A549 (cell line): ENCODE measurements at regions not wholly inside any gene's neighbourhood (a gene's known extent, or its start where the extent isn't known, plus 50 kb on each side); places are given as distances from the start of the nearest gene placed in this dataset.

Experiments used
- JUNB ChIP-seq: fragments of >200 bp; sonication (Bioruptor Twin); formaldehyde crosslinking; IDR thresholded peaks from 2 replicates; pipeline ENCODE4 v1.6.1; 2016
- MYC ChIP-seq: IDR thresholded peaks from 2 replicates; pipeline ENCODE4 v1.6.1; 2012; ENCODE audit warnings: mild to moderate bottlenecking, inconsistent platforms, low read length, improper control_type of control experiment, borderline replicate concordance
- POLR2A ChIP-seq: IDR thresholded peaks from 2 replicates; pipeline ENCODE4 v1.6.1; 2012; ENCODE audit warnings: mild to moderate bottlenecking, low read length
- RAD21 ChIP-seq, 2 experiments: fragments of >200 bp in 1 of 2; sonication (Bioruptor Twin) in 1 of 2; formaldehyde crosslinking in 1 of 2; IDR thresholded peaks in 1 of 2; conservative IDR thresholded peaks in 1 of 2; 2 replicates in 1 of 2; 3 replicates in 1 of 2; pipeline ENCODE4 v1.6.1; 2012 to 2018; ENCODE audit warnings: inconsistent platforms in 1 of 2
- TF ChIP-seq, protein P1 (sequence below): fragments of >200 bp; sonication (Bioruptor Twin); formaldehyde crosslinking; IDR thresholded peaks from 3 replicates; pipeline ENCODE4 v1.5.1; 2016
- TF ChIP-seq, protein P2 (sequence below): fragments of 200-600 bp; sonication (generic); IDR thresholded peaks from 2 replicates; pipeline ENCODE4 v1.6.1; 2016; ENCODE audit warnings: antibody characterized with exemption, mild to moderate bottlenecking, moderate library complexity

DNA sequence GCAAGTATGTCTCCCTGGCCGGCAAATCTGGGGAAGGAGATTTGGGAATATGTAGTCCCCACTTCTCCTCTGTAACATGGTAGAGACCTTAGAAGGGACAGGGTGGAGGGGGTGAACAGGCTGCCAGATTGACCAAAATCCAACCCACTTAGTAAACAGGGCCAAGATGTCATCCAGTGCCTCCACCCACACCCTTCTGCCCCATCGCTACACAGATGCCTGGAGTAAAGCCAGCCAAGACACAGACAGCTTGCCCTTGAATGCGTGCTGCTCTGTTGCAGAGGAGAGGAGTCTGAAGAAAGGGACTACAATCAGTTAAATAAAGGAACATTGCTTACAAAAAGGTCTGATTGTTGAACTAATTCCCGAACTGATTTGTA, 160.1 kb upstream of the LDB2 start:
- TF ChIP-seq, protein P1, sequence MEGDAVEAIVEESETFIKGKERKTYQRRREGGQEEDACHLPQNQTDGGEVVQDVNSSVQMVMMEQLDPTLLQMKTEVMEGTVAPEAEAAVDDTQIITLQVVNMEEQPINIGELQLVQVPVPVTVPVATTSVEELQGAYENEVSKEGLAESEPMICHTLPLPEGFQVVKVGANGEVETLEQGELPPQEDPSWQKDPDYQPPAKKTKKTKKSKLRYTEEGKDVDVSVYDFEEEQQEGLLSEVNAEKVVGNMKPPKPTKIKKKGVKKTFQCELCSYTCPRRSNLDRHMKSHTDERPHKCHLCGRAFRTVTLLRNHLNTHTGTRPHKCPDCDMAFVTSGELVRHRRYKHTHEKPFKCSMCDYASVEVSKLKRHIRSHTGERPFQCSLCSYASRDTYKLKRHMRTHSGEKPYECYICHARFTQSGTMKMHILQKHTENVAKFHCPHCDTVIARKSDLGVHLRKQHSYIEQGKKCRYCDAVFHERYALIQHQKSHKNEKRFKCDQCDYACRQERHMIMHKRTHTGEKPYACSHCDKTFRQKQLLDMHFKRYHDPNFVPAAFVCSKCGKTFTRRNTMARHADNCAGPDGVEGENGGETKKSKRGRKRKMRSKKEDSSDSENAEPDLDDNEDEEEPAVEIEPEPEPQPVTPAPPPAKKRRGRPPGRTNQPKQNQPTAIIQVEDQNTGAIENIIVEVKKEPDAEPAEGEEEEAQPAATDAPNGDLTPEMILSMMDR: no peak
- no peak for TF ChIP-seq POLR2A
- TF ChIP-seq RAD21 (conservative IDR thresholded peaks at IDR 0.05 in 1 of 2, IDR thresholded peaks at IDR 0.05 in 1 of 2): no peak
- TF ChIP-seq, protein P2, sequence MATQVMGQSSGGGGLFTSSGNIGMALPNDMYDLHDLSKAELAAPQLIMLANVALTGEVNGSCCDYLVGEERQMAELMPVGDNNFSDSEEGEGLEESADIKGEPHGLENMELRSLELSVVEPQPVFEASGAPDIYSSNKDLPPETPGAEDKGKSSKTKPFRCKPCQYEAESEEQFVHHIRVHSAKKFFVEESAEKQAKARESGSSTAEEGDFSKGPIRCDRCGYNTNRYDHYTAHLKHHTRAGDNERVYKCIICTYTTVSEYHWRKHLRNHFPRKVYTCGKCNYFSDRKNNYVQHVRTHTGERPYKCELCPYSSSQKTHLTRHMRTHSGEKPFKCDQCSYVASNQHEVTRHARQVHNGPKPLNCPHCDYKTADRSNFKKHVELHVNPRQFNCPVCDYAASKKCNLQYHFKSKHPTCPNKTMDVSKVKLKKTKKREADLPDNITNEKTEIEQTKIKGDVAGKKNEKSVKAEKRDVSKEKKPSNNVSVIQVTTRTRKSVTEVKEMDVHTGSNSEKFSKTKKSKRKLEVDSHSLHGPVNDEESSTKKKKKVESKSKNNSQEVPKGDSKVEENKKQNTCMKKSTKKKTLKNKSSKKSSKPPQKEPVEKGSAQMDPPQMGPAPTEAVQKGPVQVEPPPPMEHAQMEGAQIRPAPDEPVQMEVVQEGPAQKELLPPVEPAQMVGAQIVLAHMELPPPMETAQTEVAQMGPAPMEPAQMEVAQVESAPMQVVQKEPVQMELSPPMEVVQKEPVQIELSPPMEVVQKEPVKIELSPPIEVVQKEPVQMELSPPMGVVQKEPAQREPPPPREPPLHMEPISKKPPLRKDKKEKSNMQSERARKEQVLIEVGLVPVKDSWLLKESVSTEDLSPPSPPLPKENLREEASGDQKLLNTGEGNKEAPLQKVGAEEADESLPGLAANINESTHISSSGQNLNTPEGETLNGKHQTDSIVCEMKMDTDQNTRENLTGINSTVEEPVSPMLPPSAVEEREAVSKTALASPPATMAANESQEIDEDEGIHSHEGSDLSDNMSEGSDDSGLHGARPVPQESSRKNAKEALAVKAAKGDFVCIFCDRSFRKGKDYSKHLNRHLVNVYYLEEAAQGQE: no peak
- TF ChIP-seq MYC: no peak
- TF ChIP-seq JUNB: no peak
